NB4 (cell line): ENCODE measurements at regions not wholly inside any gene's neighbourhood (a gene's known extent, or its start where the extent isn't known, plus 50 kb on each side); places are given as distances from the start of the nearest gene placed in this dataset.

Source experiments
- DNase-seq: peaks from one replicate; pipeline ENCODE4 v3.0.0; 2010; ENCODE audit warnings: low read depth
- H3K4me3 ChIP-seq: one replicate; pipeline ENCODE4 v1.5.1; 2011; ENCODE audit warnings: mild to moderate bottlenecking, low read depth, low read length, moderate library complexity
- CTCF ChIP-seq: IDR thresholded peaks from one replicate; pipeline ENCODE4 v1.5.1; 2012; ENCODE audit warnings: low read depth, low read length
- MYC ChIP-seq: IDR thresholded peaks from 2 replicates; pipeline ENCODE4 v1.6.1; 2011; ENCODE audit warnings: low read depth, low read length
- POLR2A ChIP-seq: IDR thresholded peaks from 2 replicates; pipeline ENCODE4 v1.6.1; 2011; ENCODE audit warnings: mild to moderate bottlenecking; ENCODE audit not compliant: insufficient read length; ENCODE audit errors: extremely low read depth
- TF ChIP-seq, protein P1 (sequence below): IDR thresholded peaks from 2 replicates; pipeline ENCODE4 v1.6.1; 2011; ENCODE audit warnings: low read depth, low read length

GRCh38 chr6:103874575-103874974 is 985.1 kb downstream of the HACE1 start:
- TF ChIP-seq CTCF (no peak), MYC (no peak), POLR2A (no peak)
- TF ChIP-seq, protein P1, sequence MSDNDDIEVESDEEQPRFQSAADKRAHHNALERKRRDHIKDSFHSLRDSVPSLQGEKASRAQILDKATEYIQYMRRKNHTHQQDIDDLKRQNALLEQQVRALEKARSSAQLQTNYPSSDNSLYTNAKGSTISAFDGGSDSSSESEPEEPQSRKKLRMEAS: no peak
- H3K4me3 ChIP-seq: no peak overlapping the region
- no peak for DNase-seq

- no peak for TF ChIP-seq POLR2A
- TF ChIP-seq, protein P1: no peak
- TF ChIP-seq CTCF: no peak
- TF ChIP-seq MYC: no peak
- H3K4me3 ChIP-seq: no peak overlapping the region
- DNase-seq: no peak
Observed at GRCh38 chr6:103872678-103873077, 987.0 kb downstream of the HACE1 start.

- no peak for DNase-seq
- no peak overlapping the region for H3K4me3 ChIP-seq
- TF ChIP-seq MYC (no peak), CTCF (no peak), POLR2A (no peak)
- TF ChIP-seq, protein P1: no peak
Observed at GRCh38 chr6:103872233-103872632, 987.5 kb downstream of the HACE1 start.

DNA sequence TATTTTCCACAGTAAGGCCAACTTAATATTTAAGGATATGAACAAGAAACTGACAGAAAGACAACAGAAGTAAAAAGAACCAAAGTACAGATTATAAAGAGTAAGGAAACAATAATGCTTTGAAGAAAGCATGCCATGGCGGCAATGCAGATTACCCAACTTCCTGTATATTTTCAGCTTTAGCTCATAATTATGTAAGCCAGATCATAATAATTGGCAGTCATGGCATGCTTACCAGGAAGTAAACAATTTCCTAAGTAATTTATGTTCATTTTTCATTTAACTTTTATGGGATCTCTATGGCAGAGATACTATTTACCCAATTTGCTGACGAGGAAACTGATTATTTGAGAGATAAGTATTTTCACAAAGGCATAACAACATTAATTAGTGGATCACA is 988.7 kb downstream of the HACE1 start:
- no peak overlapping the region for H3K4me3 ChIP-seq

GRCh38 chr6:103862297-103862696 is 997.4 kb downstream of the HACE1 start:
- TF ChIP-seq CTCF (no peak), MYC (no peak), POLR2A (no peak)
- TF ChIP-seq, protein P1: no peak
- DNase-seq: no peak
- no peak overlapping the region for H3K4me3 ChIP-seq

More for the DNA sequence above, 988.7 kb downstream of the HACE1 start:
- DNase-seq: no peak
- TF ChIP-seq MYC (no peak), POLR2A (no peak), CTCF (no peak)
- TF ChIP-seq, protein P1: no peak

- no peak overlapping the region for H3K4me3 ChIP-seq
- DNase-seq: no peak
- TF ChIP-seq POLR2A (no peak), MYC (no peak), CTCF (no peak)
- TF ChIP-seq, protein P1: no peak
Observed at GRCh38 chr6:103858003-103858402, 1001.7 kb downstream of the HACE1 start.
